NT2/D1 (cell line): ENCODE measurements at regions not wholly inside any gene's neighbourhood (a gene's known extent, or its start where the extent isn't known, plus 50 kb on each side); places are given as distances from the start of the nearest gene placed in this dataset.

Experiments
- DNase-seq: peaks from one replicate; pipeline ENCODE4 v3.0.0-alpha.2; 2011; ENCODE audit warnings: low read depth, low spot score
- H3K27me3 ChIP-seq: 2 replicates; pipeline ENCODE4 v1.6.0; 2011; ENCODE audit warnings: mild to moderate bottlenecking; ENCODE audit not compliant: insufficient read length, insufficient read depth
- H3K36me3 ChIP-seq: 2 replicates; pipeline ENCODE4 v1.6.1; 2011; ENCODE audit warnings: mild to moderate bottlenecking, low read length, mixed read lengths; ENCODE audit not compliant: insufficient read depth, insufficient read length
- H3K4me1 ChIP-seq: 2 replicates; pipeline ENCODE4 v1.5.1; 2011; ENCODE audit not compliant: insufficient read depth, insufficient read length
- H3K4me3 ChIP-seq: 2 replicates; pipeline ENCODE4 v1.5.1; 2011; ENCODE audit warnings: low read depth; ENCODE audit not compliant: insufficient read length
- H3K9ac ChIP-seq: 2 replicates; pipeline ENCODE4 v1.6.0; 2011; ENCODE audit warnings: low read depth; ENCODE audit not compliant: insufficient read length
- H3K9me3 ChIP-seq: 2 replicates; pipeline ENCODE4 v1.5.1; 2011; ENCODE audit warnings: mild to moderate bottlenecking, low read length; ENCODE audit not compliant: insufficient read depth
- SUZ12 ChIP-seq: IDR thresholded peaks from 2 replicates; pipeline ENCODE4 v1.6.1; 2011; ENCODE audit not compliant: insufficient read length, insufficient read depth; ENCODE audit errors: extremely low read depth
- YY1 ChIP-seq: IDR thresholded peaks from 2 replicates; pipeline ENCODE4 v1.6.1; 2011; ENCODE audit not compliant: insufficient read length, insufficient read depth
- ZNF274 ChIP-seq: IDR thresholded peaks from 2 replicates; pipeline ENCODE4 v1.6.1; 2011; ENCODE audit warnings: mild to moderate bottlenecking, low read depth, low read length

DNA sequence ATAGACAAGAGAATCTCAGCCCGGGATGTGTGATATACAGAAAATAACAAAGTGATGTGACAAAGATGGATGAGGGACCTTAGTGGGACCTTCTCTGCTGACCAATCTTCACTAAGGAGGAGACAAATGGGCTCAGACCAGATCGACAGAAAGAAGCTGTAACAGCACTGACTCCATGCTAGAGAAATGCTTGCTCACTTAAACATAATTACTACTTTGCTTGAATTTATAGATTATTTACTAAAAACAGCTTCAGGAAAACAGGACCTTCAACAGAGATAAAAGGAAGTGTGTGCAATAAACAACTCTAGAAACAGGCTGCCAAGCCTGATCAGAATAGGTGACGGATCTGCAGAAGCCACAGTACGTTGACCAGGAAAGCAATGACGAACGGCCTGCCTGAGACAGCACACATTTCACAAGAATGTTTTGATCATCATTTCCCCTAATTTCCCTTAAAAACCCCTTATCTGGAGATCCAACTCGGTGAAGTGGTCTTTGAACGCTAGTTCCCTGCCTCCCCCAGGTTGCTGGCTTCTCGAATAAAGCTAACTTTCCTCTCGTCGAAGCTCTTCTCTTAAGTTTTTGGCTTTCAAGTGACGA is 98.4 kb upstream of the STEAP1B start:
- no peak for DNase-seq
- no peaks in the 10 kb centered on the region for H3K9me3 ChIP-seq
- H3K4me3 ChIP-seq: no peak overlapping the region
- H3K27me3 ChIP-seq: no peaks in the 10 kb centered on the region
- H3K9ac ChIP-seq: no peak overlapping the region
- no peaks in the 10 kb centered on the region for H3K4me1 ChIP-seq
- H3K36me3 ChIP-seq: no peaks in the 10 kb centered on the region
- TF ChIP-seq SUZ12: no peak
- no peak for TF ChIP-seq YY1
- TF ChIP-seq ZNF274: no peak

DNA sequence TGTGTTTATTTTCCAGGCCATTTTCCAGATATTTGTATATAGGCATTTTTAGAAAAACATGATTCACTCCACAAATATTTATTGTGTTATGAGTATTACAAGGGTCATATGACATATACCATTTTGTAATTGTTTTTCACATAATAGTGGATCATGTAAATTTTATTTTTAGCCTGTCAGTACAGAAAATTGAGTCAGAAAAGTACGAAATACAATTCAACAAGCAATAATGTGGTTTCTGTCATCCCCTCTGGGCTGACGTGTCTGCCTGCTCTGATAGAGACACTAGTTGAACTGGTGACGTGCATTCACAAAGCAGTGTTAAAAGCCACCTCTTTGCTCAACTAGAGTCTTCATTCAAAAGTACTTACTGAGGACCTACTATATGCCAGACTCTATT is 97.9 kb upstream of the STEAP1B start:
- DNase-seq: no peak
- TF ChIP-seq YY1 (no peak), ZNF274 (no peak), SUZ12 (no peak)
- Histone ChIP-seq H3K36me3 (no peaks in the 10 kb centered on the region), H3K4me3 (no peak overlapping the region), H3K9ac (no peak overlapping the region), H3K27me3 (no peaks in the 10 kb centered on the region), H3K4me1 (no peaks in the 10 kb centered on the region), H3K9me3 (no peaks in the 10 kb centered on the region)

DNA sequence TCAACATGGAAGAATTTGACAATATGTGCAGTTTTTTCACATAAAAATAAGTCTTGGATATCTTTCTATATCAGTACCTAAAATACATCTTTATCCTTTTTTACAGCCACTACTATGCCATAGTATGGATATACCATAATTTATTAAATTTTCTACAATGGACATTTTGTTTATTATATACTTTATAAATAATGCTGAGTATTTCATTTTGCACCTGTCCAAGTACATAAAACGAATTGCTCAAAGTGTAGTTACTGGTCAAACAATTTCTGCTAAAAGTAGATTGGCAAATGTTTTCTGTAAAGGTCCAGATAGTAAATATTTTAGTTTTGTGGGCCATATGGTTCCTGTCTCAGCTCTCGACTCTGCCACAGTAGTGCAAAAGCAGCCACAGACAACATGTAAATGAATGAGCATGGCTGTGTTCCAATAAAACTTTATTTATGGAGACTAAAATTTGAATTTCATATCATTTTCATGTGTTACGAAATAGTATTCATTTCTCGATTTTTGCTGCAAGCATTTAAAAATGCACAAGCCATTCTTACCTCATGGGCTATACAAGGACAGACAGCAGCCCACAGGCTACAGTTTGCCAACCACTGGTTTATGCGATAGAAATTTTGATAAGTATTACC is 96.9 kb upstream of the STEAP1B start:
- H3K9ac ChIP-seq: no peak overlapping the region
- no peak overlapping the region for H3K4me3 ChIP-seq
- TF ChIP-seq YY1: no peak
- no peak for TF ChIP-seq ZNF274
- no peak for TF ChIP-seq SUZ12
- no peak for DNase-seq
- H3K36me3 ChIP-seq: no peaks in the 10 kb centered on the region
- H3K27me3 ChIP-seq: no peaks in the 10 kb centered on the region
- H3K9me3 ChIP-seq: no peaks in the 10 kb centered on the region
- no peaks in the 10 kb centered on the region for H3K4me1 ChIP-seq

DNA sequence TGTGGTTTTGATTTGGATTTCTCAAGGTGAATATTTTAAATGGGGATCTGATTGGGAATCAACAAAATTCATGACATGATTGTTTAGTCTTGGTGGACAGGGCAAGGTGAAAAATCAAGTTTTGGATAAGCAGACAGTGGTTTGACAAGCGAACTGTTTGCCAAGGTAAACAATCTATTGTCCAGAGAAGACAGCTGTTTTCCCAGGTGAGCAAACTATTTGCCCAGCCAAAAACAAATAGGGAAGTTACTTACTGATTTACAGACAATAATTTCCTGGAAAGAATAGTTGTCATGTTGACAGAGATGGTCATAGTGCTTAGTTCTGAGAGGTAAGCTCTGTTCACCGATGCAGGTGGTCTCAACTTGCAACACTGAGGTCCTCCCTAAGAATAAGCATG is 94.0 kb upstream of the STEAP1B start:
- H3K27me3 ChIP-seq: no peaks in the 10 kb centered on the region
- no peak for TF ChIP-seq YY1
- TF ChIP-seq SUZ12: no peak
- H3K9me3 ChIP-seq: no peaks in the 10 kb centered on the region
- H3K4me1 ChIP-seq: no peaks in the 10 kb centered on the region
- H3K9ac ChIP-seq: no peak overlapping the region
- no peaks in the 10 kb centered on the region for H3K36me3 ChIP-seq
- no peak for DNase-seq
- no peak overlapping the region for H3K4me3 ChIP-seq

DNA sequence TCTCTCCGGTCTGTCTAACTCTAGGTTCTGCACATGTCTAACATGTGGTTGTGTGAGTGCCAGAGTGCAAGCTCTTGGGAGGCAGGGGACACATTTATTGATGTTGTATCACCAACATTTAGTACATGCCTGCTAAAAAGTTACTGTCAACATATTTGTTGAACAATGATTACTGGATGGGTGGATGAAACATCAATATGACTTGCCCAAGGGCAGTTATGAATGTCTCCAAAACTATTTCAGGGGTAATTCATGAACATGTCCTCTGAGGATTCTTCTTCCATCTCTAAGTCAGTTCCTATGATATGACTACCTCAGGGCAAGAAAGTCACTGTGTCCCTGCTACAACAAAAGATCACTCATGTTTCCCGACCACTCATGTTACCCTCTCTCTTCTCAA is 91.3 kb upstream of the STEAP1B start:
- DNase-seq: no peak
- TF ChIP-seq ZNF274 (no peak), SUZ12 (no peak), YY1 (no peak)
- Histone ChIP-seq H3K36me3 (no peaks in the 10 kb centered on the region), H3K9me3 (no peaks in the 10 kb centered on the region), H3K27me3 (no peaks in the 10 kb centered on the region), H3K9ac (no peak overlapping the region), H3K4me1 (peaks cover 4% of the 10 kb centered on the region), H3K4me3 (no peak overlapping the region)

DNA sequence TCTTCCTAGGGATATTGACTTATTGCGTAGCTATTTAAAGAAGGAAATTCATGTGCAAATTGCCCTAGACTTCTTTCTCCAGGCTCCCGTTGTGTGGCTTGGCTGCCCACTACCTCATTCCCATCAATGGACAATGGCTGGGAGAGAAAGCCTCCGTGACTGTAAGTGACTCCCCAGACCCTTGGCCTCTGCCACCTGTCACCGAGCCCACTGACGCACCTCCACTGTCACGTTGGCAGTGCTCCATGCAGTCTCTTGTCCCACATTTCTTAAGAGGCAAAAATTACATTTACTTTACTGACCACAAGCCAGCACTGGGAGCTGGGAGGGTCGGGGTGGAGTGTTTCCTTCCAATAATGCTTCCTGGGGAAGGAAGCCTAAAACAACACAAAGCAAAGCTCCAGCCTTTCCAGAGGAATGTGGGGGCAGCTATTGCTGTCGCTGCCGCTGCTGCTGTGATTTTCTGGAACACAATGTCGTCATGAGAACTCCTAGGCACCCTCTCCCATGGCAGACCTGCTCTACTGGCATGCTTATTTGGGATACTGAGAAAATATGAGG is 89.7 kb upstream of the STEAP1B start:
- H3K27me3 ChIP-seq: no peaks in the 10 kb centered on the region
- H3K4me3 ChIP-seq: peak overlapping the region; percentile 16
- no peaks in the 10 kb centered on the region for H3K9me3 ChIP-seq
- peak overlapping the region; percentile 7 for H3K9ac ChIP-seq
- no peaks in the 10 kb centered on the region for H3K36me3 ChIP-seq
- H3K4me1 ChIP-seq: peaks cover 4% of the 10 kb centered on the region
- TF ChIP-seq ZNF274: no peak
- TF ChIP-seq SUZ12: no peak
- TF ChIP-seq YY1: no peak
- peak; percentile 58 for DNase-seq

DNA sequence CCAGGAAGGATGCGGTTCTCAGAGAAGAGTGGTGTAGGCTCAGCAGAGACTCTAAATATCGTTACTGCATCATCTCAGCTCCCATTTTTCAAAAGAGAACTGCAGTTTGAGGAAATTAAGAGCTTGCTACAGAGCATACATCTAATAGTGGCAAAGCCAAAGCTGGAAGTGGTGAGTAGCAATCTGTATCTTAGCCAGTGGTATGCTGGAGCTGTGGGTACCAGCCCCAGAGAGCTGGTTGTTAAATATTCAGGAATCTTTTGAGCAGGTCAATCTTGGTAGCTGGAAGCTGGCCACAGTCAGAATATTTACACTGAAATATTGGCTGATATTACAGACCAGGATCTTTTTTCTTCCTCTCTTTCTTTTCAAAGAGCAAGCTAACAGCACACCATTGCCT is 88.4 kb upstream of the STEAP1B start:
- H3K4me1 ChIP-seq: peaks cover 9% of the 10 kb centered on the region
- no peaks in the 10 kb centered on the region for H3K27me3 ChIP-seq
- no peaks in the 10 kb centered on the region for H3K9me3 ChIP-seq
- H3K9ac ChIP-seq: no peak overlapping the region
- no peak for TF ChIP-seq ZNF274
- TF ChIP-seq YY1: no peak
- no peak for TF ChIP-seq SUZ12
- no peak for DNase-seq
- H3K4me3 ChIP-seq: no peak overlapping the region
- H3K36me3 ChIP-seq: no peaks in the 10 kb centered on the region
